Keratinocyte (primary cell): ENCODE measurements at regions not wholly inside any gene's neighbourhood (a gene's known extent, or its start where the extent isn't known, plus 50 kb on each side); places are given as distances from the start of the nearest gene placed in this dataset.

Source experiments
- DNase-seq: peaks from one replicate; pipeline ENCODE4 v3.0.0-alpha.2; 2011; ENCODE audit warnings: low read depth, missing footprints, low spot score
- FAIRE-seq: peaks from 2 replicates; lab custom pipeline; 2011; peaks lifted over from hg19 to GRCh38; lab: Jason Lieb, UNC
- H2AFZ ChIP-seq: 2 replicates; pipeline ENCODE4 v1.6.0; 2012; ENCODE audit warnings: low read length, control low read depth, inconsistent platforms; ENCODE audit not compliant: control insufficient read depth
- H3K27ac ChIP-seq: 2 replicates; pipeline ENCODE4 v1.5.1; 2011; ENCODE audit warnings: low read length; ENCODE audit not compliant: control insufficient read depth, insufficient read depth
- H3K27me3 ChIP-seq: 3 replicates; pipeline ENCODE4 v1.6.0; 2011; ENCODE audit warnings: low read length; ENCODE audit not compliant: control insufficient read depth, insufficient read depth; ENCODE audit errors: extremely low read depth
- H3K36me3 ChIP-seq, 2 experiments: 2 replicates in 1 of 2; 3 replicates in 1 of 2; pipeline ENCODE4 v1.5.1; 2011; ENCODE audit warnings: low read length in 2 of 2, mild to moderate bottlenecking in 1 of 2; ENCODE audit not compliant: control insufficient read depth in 2 of 2, insufficient read depth in 2 of 2; ENCODE audit errors: extremely low read depth in 1 of 2
- H3K4me1 ChIP-seq: 3 replicates; pipeline ENCODE4 v1.5.1; 2011; ENCODE audit warnings: low read length; ENCODE audit not compliant: control insufficient read depth, insufficient read depth; ENCODE audit errors: extremely low read depth
- H3K4me2 ChIP-seq: 3 replicates; pipeline ENCODE4 v1.6.0; 2011; ENCODE audit warnings: low read depth, low read length; ENCODE audit not compliant: control insufficient read depth, insufficient read depth; ENCODE audit errors: extremely low read depth
- H3K4me3 ChIP-seq, 3 experiments: fragments of 200-600 bp in 1 of 3; sonication (generic) in 1 of 3; 2 replicates in 2 of 3; 3 replicates in 1 of 3; pipeline ENCODE4 v1.5.1; 2011 to 2016; ENCODE audit warnings: low read length in 3 of 3, mild to moderate bottlenecking in 3 of 3, control low read depth in 2 of 3, inconsistent platforms in 1 of 3, low read depth in 1 of 3, mixed read lengths in 1 of 3, mixed run types in 1 of 3, moderate library complexity in 1 of 3; ENCODE audit not compliant: control insufficient read depth in 2 of 3, insufficient read depth in 2 of 3; ENCODE audit errors: extremely low read depth in 1 of 3
- H3K79me2 ChIP-seq: 2 replicates; pipeline ENCODE4 v1.6.0; 2012; ENCODE audit warnings: low read length; ENCODE audit not compliant: control insufficient read depth, insufficient read depth
- H3K9ac ChIP-seq: 3 replicates; pipeline ENCODE4 v1.6.0; 2011; ENCODE audit warnings: low read length; ENCODE audit not compliant: control insufficient read depth, insufficient read depth; ENCODE audit errors: extremely low read depth
- H3K9me1 ChIP-seq: 3 replicates; pipeline ENCODE4 v1.6.0; 2011; ENCODE audit warnings: low read length; ENCODE audit not compliant: control insufficient read depth, insufficient read depth; ENCODE audit errors: extremely low read depth
- H3K9me3 ChIP-seq: 2 replicates; pipeline ENCODE4 v1.5.1; 2012; ENCODE audit warnings: low read depth, low read length; ENCODE audit not compliant: control insufficient read depth
- H4K20me1 ChIP-seq: 3 replicates; pipeline ENCODE4 v1.6.0; 2011; ENCODE audit warnings: low read length; ENCODE audit not compliant: control insufficient read depth, insufficient read depth; ENCODE audit errors: extremely low read depth
- CTCF ChIP-seq, 3 experiments: IDR thresholded peaks in 1 of 3; conservative IDR thresholded peaks in 1 of 3; optimal IDR thresholded peaks in 1 of 3; 2 replicates in 2 of 3; 3 replicates in 1 of 3; pipeline versions ENCODE3 to v1.5.1; 2011; ENCODE audit warnings: low read length in 3 of 3, mild to moderate bottlenecking in 3 of 3, moderate library complexity in 2 of 3, control low read depth in 1 of 3, inconsistent platforms in 1 of 3; ENCODE audit not compliant: insufficient read depth in 2 of 3; ENCODE audit errors: extremely low read depth in 1 of 3
- EZH2 ChIP-seq: IDR thresholded peaks from one replicate; pipeline ENCODE4 v1.6.1; 2012; ENCODE audit warnings: inconsistent platforms, mild to moderate bottlenecking, low read length, moderate library complexity
- dilution Hi-C: fragments of 300-500 bp; cut with MboI; formaldehyde crosslinking; loops from one replicate; pipeline ENCODE4 v1.7.0; 2020; ENCODE audit warnings: low sequenced_read_pairs; ENCODE audit not compliant: extremely low pct_ligation_motif_present

DNA sequence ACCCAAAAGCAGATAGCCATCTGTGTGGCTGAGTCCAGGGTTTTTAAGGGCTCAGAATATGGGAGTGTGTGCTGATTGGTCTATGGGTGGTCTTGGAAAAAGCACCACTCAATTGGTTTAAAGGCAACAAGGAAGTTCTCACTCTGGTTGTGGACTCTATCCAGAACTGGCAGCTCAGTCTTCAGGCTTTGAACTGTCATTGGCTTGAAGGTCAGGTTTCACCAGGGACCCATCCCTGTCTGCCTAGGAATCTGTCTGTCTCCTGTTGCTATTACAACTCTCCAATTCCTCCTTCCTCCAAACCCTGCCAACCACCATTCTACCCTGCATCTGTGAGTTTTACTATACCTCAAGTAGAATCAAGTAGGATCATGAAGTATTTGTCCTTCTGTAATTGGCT is 341.7 kb upstream of the ADGRL2 start:
- Histone ChIP-seq H3K36me3 (no peaks in the 10 kb centered on the region), H3K79me2 (no peaks in the 10 kb centered on the region), H3K27me3 (no peaks in the 10 kb centered on the region), H4K20me1 (no peaks in the 10 kb centered on the region), H3K27ac (no peak overlapping the region), H3K9me3 (no peaks in the 10 kb centered on the region), H3K4me1 (no peaks in the 10 kb centered on the region), H3K4me2 (no peak overlapping the region), H3K9ac (no peak overlapping the region), H3K9me1 (no peaks in the 10 kb centered on the region), H3K4me3 (no peak overlapping the region), H2AFZ (no peak overlapping the region)
- no peak for TF ChIP-seq CTCF (optimal IDR thresholded peaks at IDR 0.05 in 1 of 3, IDR thresholded peaks at IDR 0.05 in 1 of 3, conservative IDR thresholded peaks at IDR 0.05 in 1 of 3; ENCODE audit: extremely low read depth in 1 of 3, insufficient read depth in 2 of 3, low read length in 3 of 3)
- no peak for TF ChIP-seq EZH2
- dilution Hi-C loops = no loop called here
- DNase-seq = no peak
- no peak for FAIRE-seq

DNA sequence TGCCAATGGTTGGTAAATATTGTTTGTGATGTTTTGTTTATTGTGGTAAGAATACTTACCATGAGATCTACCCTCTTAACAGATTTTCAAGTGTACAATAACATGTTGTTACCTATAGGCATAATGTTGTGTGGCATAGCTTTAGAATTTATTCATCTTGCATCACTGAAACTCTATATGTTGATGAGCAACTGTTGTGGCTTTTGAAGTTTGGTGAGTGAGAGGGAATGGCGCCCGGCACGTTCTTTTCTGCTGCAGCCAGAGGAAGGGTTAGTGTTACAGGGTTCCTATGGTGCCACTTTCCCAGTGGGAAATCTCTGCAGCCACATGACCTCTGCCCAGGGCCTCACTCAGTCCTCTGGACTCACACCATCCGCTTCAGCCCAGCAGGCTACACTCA is 342.5 kb upstream of the ADGRL2 start:
- H3K36me3 ChIP-seq = no peaks in the 10 kb centered on the region
- no peaks in the 10 kb centered on the region for H3K4me1 ChIP-seq
- no peak for DNase-seq
- no peak overlapping the region for H3K27ac ChIP-seq
- H3K79me2 ChIP-seq = no peaks in the 10 kb centered on the region
- dilution Hi-C loops = no loop called here
- H3K4me2 ChIP-seq = no peak overlapping the region
- no peak for FAIRE-seq
- H3K9ac ChIP-seq = no peak overlapping the region
- H3K27me3 ChIP-seq = no peaks in the 10 kb centered on the region
- no peaks in the 10 kb centered on the region for H4K20me1 ChIP-seq
- no peak overlapping the region for H3K4me3 ChIP-seq
- no peak overlapping the region for H2AFZ ChIP-seq
- TF ChIP-seq EZH2 (no peak), CTCF (optimal IDR thresholded peaks at IDR 0.05 in 1 of 3, IDR thresholded peaks at IDR 0.05 in 1 of 3, conservative IDR thresholded peaks at IDR 0.05 in 1 of 3; ENCODE audit: extremely low read depth in 1 of 3, insufficient read depth in 2 of 3, low read length in 3 of 3) (no peak)
- no peaks in the 10 kb centered on the region for H3K9me1 ChIP-seq
- H3K9me3 ChIP-seq = no peaks in the 10 kb centered on the region
